Body of pancreas (tissue), 4 donors: ENCODE measurements at regions not wholly inside any gene's neighbourhood (a gene's known extent, or its start where the extent isn't known, plus 50 kb on each side); places are given as distances from the start of the nearest gene placed in this dataset.

Experiments
- ATAC-seq: fragments of 150-250 bp; one replicate; pipeline ENCODE4 v1.9.1; 2016
- DNase-seq, 4 donors: peaks; one replicate each; pipeline ENCODE4 v3.0.0-alpha.2; 2019
- H3K27ac ChIP-seq, 4 donors: fragments of 200-600 bp; sonication (generic); 1 replicate in 3 of 4; 2 replicates in 1 of 4; pipeline versions ENCODE4 v1.5.1 to v1.6.1; 2016 to 2019; ENCODE audit warnings: mild to moderate bottlenecking in 1 of 4, mixed read lengths in 1 of 4, moderate library complexity in 1 of 4
- H3K27me3 ChIP-seq, 2 donors: fragments of 200-600 bp; sonication (generic); one replicate each; pipeline ENCODE4 v1.6.0; 2016; ENCODE audit warnings: mild to moderate bottlenecking in 1 of 2
- H3K36me3 ChIP-seq, 2 donors: fragments of 200-600 bp; sonication (generic); replicated peaks in 1 of 2; 2 replicates each; pipeline ENCODE4 v1.5.1; 2016; ENCODE audit warnings: low read depth in 2 of 2; ENCODE audit not compliant: insufficient read depth in 1 of 2
- H3K4me1 ChIP-seq: fragments of 200-600 bp; sonication (generic); one replicate; pipeline ENCODE4 v1.6.0; 2016
- H3K4me3 ChIP-seq, 2 donors: fragments of 200-600 bp; sonication (generic); 1 replicate in 1 of 2; 2 replicates in 1 of 2; pipeline ENCODE4 v1.5.1; 2016 to 2019
- H3K9me3 ChIP-seq, 3 donors: fragments of 200-600 bp; sonication (generic); 1 replicate in 2 of 3; 2 replicates in 1 of 3; pipeline ENCODE4 v1.5.1; 2016
- CTCF ChIP-seq, 7 experiments: fragments of 450-650 bp in 4 of 7; fragments of 200-600 bp in 3 of 7; sonication (generic) in 3 of 7; IDR thresholded peaks; one replicate each; pipeline ENCODE4 v1.5.1; 2016 to 2019; ENCODE audit warnings: antibody characterized with exemption in 7 of 7
- POLR2A ChIP-seq, 3 donors: fragments of 450-650 bp; IDR thresholded peaks; one replicate each; pipeline ENCODE4 v1.6.1; 2016; ENCODE audit warnings: antibody characterized with exemption in 3 of 3, mild to moderate bottlenecking in 2 of 3
- WGBS, 2 donors: methylation state at CpG; one replicate each; pipeline ENCODE4 v1.1.5; 2017; 5-methylcytosine and 5-hydroxymethylcytosine counted together
- intact Hi-C: fragments of 100-400 bp; cut with DNase I; formaldehyde crosslinking; loops from one replicate; pipeline ENCODE4 v1.15.1; 2023

- DNase-seq (peak in 3 of 4 donors; percentile 10 to 58 (median 28)), ATAC-seq (peak; percentile 58)
- Histone ChIP-seq H3K27ac (no peak overlapping the region), H3K36me3 (no peaks in the 10 kb centered on the region), H3K27me3 (no peaks in the 10 kb centered on the region), H3K4me1 (peaks cover 18% of the 10 kb centered on the region), H3K9me3 (no peaks in the 10 kb centered on the region), H3K4me3 (no peak overlapping the region)
- TF ChIP-seq POLR2A (IDR thresholded peaks at IDR 0.05) (no peak), CTCF (IDR thresholded peaks at IDR 0.05) (no peak)
- intact Hi-C loops: no loop called here
- 37 to 42% methylated on average over 2 of the region's 2 CpGs for WGBS, 2 donors
Measured at GRCh38 chrX:37904833-37905232, 57.5 kb upstream of the DYNLT3 start.

GRCh38 chrX:37905436-37906147 lies 58.2 kb upstream of the DYNLT3 start:
- intact Hi-C loops: no loop called here
- ATAC-seq (no peak), DNase-seq (peak in 3 of 4 donors; percentile 12 to 54 (median 15))
- no peak overlapping the region for H3K27ac ChIP-seq
- H3K4me3 ChIP-seq: no peak overlapping the region
- H3K36me3 ChIP-seq: no peaks in the 10 kb centered on the region
- H3K27me3 ChIP-seq: no peaks in the 10 kb centered on the region
- no peaks in the 10 kb centered on the region for H3K9me3 ChIP-seq
- peak in 1 of 7 experiments; percentile 37 for TF ChIP-seq CTCF (IDR thresholded peaks at IDR 0.05)
- no peak for TF ChIP-seq POLR2A (IDR thresholded peaks at IDR 0.05)
- WGBS, 2 donors: 2% methylated on average over 17 of the region's 36 CpGs; no CpG with 5 or more reads in 1 of the 2 donors
- peaks cover 18% of the 10 kb centered on the region for H3K4me1 ChIP-seq

- WGBS, 2 donors: 8 to 19% methylated on average over 11 of the region's 11 CpGs
- Histone ChIP-seq H3K4me3 (no peak overlapping the region), H3K9me3 (no peaks in the 10 kb centered on the region), H3K27me3 (no peaks in the 10 kb centered on the region), H3K27ac (no peak overlapping the region), H3K36me3 (no peaks in the 10 kb centered on the region), H3K4me1 (peaks cover 18% of the 10 kb centered on the region)
- DNase-seq (no peak), ATAC-seq (no peak)
- intact Hi-C loops: no loop called here
- TF ChIP-seq CTCF (IDR thresholded peaks at IDR 0.05) (no peak), POLR2A (IDR thresholded peaks at IDR 0.05) (no peak)
Measured at GRCh38 chrX:37906357-37906756, 59.0 kb upstream of the DYNLT3 start.

DNA sequence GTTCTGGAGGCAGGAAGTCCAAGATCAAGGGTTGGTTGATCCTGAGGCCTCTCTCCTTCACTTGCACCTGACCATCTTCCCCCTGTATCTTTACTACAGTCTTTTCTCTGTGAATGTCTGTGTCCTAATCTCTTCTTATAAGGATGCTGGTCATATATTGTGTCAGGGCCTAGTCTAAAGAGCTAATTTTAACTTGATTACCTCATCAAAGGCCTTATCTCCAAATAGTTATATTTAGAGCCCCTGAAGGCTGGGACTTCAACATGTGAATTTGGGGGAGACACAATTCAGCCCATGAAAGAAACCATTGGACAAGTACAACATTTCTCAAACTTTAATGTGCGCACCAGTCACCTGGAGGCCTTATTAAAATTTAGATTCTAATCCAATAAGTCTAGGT lies 62.8 kb upstream of the DYNLT3 start:
- H3K4me3 ChIP-seq: no peak overlapping the region

More for the DNA sequence above, 62.8 kb upstream of the DYNLT3 start:
- no peak overlapping the region for H3K27ac ChIP-seq
- H3K27me3 ChIP-seq: no peaks in the 10 kb centered on the region
- DNase-seq (no peak), ATAC-seq (no peak)
- peaks cover 14% of the 10 kb centered on the region for H3K4me1 ChIP-seq
- WGBS, 2 donors: 93% methylated on average over 1 of the region's 1 CpG; no CpG with 5 or more reads in 1 of the 2 donors
- no peaks in the 10 kb centered on the region for H3K9me3 ChIP-seq
- TF ChIP-seq CTCF (IDR thresholded peaks at IDR 0.05): no peak
- no peak for TF ChIP-seq POLR2A (IDR thresholded peaks at IDR 0.05)
- no peaks in the 10 kb centered on the region for H3K36me3 ChIP-seq
- intact Hi-C loops: no loop called here
